ENCODE measurements at regions not wholly inside any gene's neighbourhood (a gene's known extent, or its start where the extent isn't known, plus 50 kb on each side); places are given as distances from the start of the nearest gene placed in this dataset.

DNA sequence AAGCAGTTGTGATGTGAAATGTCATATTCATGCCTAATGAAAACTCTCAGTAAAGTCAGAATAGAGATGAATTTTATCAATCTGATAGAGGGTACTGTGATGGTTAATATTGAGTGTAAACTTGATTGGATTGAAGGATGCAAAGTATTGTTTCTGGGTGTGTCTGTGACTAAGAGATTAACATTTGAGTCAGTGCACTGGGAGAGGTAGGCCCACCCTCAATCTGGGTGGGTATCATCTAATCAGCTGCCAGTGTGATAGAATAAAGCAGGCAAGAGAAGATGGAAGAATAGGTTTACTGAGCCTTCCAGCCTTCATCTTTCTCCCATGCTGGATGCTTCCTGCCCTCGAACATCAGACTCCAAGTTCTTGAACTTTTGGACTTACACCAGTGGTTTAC lies 124.3 kb downstream of the CENPW start:
- no peak for TF ChIP-seq BHLHE40 (IDR thresholded peaks at IDR 0.05; ENCODE audit: low read depth, low read length)
- TF ChIP-seq CEBPB (IDR thresholded peaks at IDR 0.05; ENCODE audit: low read depth, low read length), result no peak
- no peak for TF ChIP-seq CTCF (conservative IDR thresholded peaks at IDR 0.05; ENCODE audit: low read depth, low read length)
- no peak for TF ChIP-seq POLR2A (IDR thresholded peaks at IDR 0.05; ENCODE audit: low read depth, low read length)
- TF ChIP-seq RCOR1 (IDR thresholded peaks at IDR 0.05; ENCODE audit: insufficient replicate concordance, low read length), result no peak
- TF ChIP-seq MAFK (IDR thresholded peaks at IDR 0.05; ENCODE audit: low read depth, low read length), result no peak
